CD4-positive, alpha-beta memory T cell (primary cell): ENCODE measurements at regions not wholly inside any gene's neighbourhood (a gene's known extent, or its start where the extent isn't known, plus 50 kb on each side); places are given as distances from the start of the nearest gene placed in this dataset.
"Not testable (repeated sequence)": the region's sequence is repeated elsewhere in the genome, so short reads cannot be mapped to it uniquely, and the experiment has no call there.

Experiments
- CTCF ChIA-PET: fragments of 350-600 bp; sonication (Branson Sonifier 250); formaldehyde crosslinking; loops from one replicate; lab custom pipeline; 2021; ENCODE audit warnings: inconsistent platforms; ENCODE audit not compliant: partially characterized antibody; lab: Charles Lee
- POLR2A ChIA-PET: fragments of 350-600 bp; sonication (Branson Sonifier 250); formaldehyde crosslinking; loops from one replicate; lab custom pipeline; 2021; ENCODE audit not compliant: partially characterized antibody; lab: Charles Lee
- DNase-seq, 5 donors: peaks; one replicate each; pipeline versions ENCODE4 v3.0.0 to v3.0.0-alpha.2; 2020 to 2022; ENCODE audit warnings: mixed read lengths in 1 of 5
- H3K27ac ChIP-seq: one replicate; pipeline ENCODE4 v1.7.0; 2013; ENCODE audit warnings: low read depth, low read length
- H3K27me3 ChIP-seq: 2 replicates; pipeline ENCODE4 v1.7.0; 2013; ENCODE audit warnings: mild to moderate bottlenecking, low read length, moderate library complexity; ENCODE audit not compliant: insufficient read depth
- H3K36me3 ChIP-seq: 2 replicates; pipeline ENCODE4 v1.7.0; 2013; ENCODE audit warnings: mild to moderate bottlenecking, low read length, moderate library complexity; ENCODE audit not compliant: insufficient read depth
- H3K4me1 ChIP-seq: 2 replicates; pipeline ENCODE4 v1.7.0; 2013; ENCODE audit warnings: mild to moderate bottlenecking, low read length, moderate library complexity; ENCODE audit not compliant: insufficient read depth
- H3K4me3 ChIP-seq, 2 donors: one replicate each; pipeline ENCODE4 v1.7.0; 2013; ENCODE audit warnings: low read length in 2 of 2, mild to moderate bottlenecking in 1 of 2
- H3K9me3 ChIP-seq, 2 donors: one replicate each; pipeline ENCODE4 v1.7.0; 2013; ENCODE audit warnings: low read length in 2 of 2, control low read depth in 1 of 2; ENCODE audit not compliant: control insufficient read depth in 1 of 2
- H3K27ac Mint-ChIP-seq, 7 donors: one replicate each; pipeline ENCODE4 v1.8.0; 2020 to 2021; ENCODE audit warnings: mixed read lengths in 7 of 7, mild to moderate bottlenecking in 6 of 7, inconsistent platforms in 3 of 7, moderate library complexity in 3 of 7
- H3K27me3 Mint-ChIP-seq, 2 donors: one replicate each; pipeline ENCODE4 v1.8.0; 2020 to 2021; ENCODE audit warnings: mixed read lengths in 2 of 2
- H3K36me3 Mint-ChIP-seq, 2 donors: one replicate each; pipeline ENCODE4 v1.8.0; 2020 to 2021; ENCODE audit warnings: mixed read lengths in 2 of 2, inconsistent platforms in 1 of 2, mild to moderate bottlenecking in 1 of 2
- H3K4me1 Mint-ChIP-seq, 4 donors: one replicate each; pipeline ENCODE4 v1.8.0; 2020 to 2021; ENCODE audit warnings: mixed read lengths in 4 of 4, mild to moderate bottlenecking in 1 of 4
- H3K4me3 Mint-ChIP-seq, 8 donors: one replicate each; pipeline ENCODE4 v1.8.0; 2020 to 2021; ENCODE audit warnings: mixed read lengths in 8 of 8, mild to moderate bottlenecking in 7 of 8, moderate library complexity in 6 of 8, inconsistent platforms in 3 of 8
- H3K9me3 Mint-ChIP-seq, 8 donors: one replicate each; pipeline ENCODE4 v1.8.0; 2020 to 2021; ENCODE audit warnings: mixed read lengths in 8 of 8, mild to moderate bottlenecking in 5 of 8, inconsistent platforms in 3 of 8, moderate library complexity in 1 of 8
- intact Hi-C: fragments of 100-400 bp; cut with micrococcal nuclease; formaldehyde crosslinking; loops from one replicate; pipeline ENCODE4 v1.15.1; 2023

DNA sequence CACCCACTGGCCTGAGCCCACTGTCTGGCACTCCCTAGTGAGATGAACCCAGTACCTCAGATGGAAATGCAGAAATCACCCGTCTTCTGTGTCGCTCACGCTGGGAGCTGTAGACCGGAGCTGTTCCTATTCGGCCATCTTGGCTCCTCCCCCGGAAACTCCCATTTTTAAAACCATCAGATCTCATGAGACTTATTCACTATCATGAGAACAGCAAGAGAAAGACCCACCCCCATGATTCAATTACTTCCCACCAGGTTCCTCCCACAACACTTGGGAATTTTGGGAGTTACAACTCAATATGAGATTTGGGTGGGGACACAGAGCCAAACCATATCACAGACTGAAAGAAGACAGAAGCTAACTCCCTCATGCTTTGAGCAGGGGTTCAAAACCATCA lies 134.5 kb downstream of the SLC39A8 start:
- DNase-seq, POLR2A ChIA-PET, H3K9me3 ChIP-seq, H3K4me3 Mint-ChIP-seq, H3K27ac Mint-ChIP-seq, H3K27me3 ChIP-seq, H3K4me1 Mint-ChIP-seq, intact Hi-C loops, H3K4me3 ChIP-seq, H3K36me3 ChIP-seq, H3K27me3 Mint-ChIP-seq, H3K36me3 Mint-ChIP-seq, CTCF ChIA-PET, H3K27ac ChIP-seq, H3K4me1 ChIP-seq, H3K9me3 Mint-ChIP-seq: not testable (repeated sequence)

DNA sequence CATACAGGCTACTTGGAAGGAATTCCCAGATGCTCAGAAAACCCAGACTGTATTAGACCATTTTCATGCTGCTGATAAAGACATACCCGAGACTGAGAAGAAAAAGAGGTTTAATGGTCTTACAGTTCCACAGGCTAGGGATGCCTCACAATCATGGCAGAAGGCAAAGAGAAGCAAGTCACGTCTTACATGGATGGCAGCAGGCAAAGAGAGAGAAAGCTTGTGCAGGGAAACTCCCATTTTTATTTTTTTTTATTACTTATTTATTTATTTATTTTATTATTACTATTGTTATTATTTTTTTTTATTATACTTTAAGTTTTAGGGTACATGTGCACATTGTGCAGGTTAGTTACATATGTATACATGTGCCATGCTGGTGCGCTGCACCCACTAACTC lies 140.6 kb downstream of the SLC39A8 start:
- H3K27ac ChIP-seq, CTCF ChIA-PET, H3K36me3 Mint-ChIP-seq, H3K36me3 ChIP-seq, H3K9me3 Mint-ChIP-seq, DNase-seq, H3K9me3 ChIP-seq, H3K27me3 Mint-ChIP-seq, H3K4me1 Mint-ChIP-seq, H3K4me3 ChIP-seq, intact Hi-C loops, H3K4me3 Mint-ChIP-seq, H3K27ac Mint-ChIP-seq, H3K27me3 ChIP-seq, POLR2A ChIA-PET, H3K4me1 ChIP-seq: not testable (repeated sequence)

DNA sequence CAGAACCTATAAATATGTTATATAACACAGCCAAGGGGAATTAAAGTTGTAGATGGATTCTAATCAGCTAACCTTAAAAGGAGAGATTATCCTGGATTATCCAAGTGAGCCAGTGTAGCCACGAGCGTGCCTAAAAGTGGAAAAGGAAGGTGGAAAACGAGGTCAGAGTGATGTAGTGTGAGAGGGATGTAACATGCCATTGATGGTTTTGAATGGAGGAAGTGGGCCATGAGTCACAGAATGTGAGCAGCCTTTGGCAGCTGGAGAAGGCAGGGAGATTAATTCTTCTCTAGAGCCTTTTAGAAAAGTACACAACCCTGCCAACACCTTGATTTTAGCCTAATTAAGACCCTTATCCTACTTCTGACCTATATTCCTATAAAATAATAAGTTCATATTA lies 149.1 kb downstream of the SLC39A8 start:
- CTCF ChIA-PET, result no interaction called here

DNA sequence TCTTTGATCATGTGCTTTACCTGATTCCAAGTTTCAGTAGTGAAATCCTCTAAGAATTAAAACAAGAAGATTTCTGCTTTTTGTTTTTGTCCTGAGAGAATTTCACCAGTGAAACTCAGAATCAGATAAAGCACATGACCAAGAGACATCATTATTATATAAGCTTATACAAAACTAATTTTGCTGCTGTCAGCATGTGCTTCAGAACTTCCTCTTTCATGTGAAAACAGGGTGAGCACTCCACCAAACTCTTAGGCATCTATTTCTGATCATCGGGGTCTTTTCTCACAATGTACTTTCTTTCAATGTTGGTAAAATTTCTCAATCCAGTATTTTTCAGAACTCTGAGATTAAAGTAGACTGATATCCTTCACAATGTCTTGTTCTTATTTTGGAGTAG lies 152.1 kb downstream of the SLC39A8 start:
- Histone ChIP-seq H3K4me3 (no peak overlapping the region), H3K27me3 (no peaks in the 10 kb centered on the region), H3K36me3 (no peaks in the 10 kb centered on the region), H3K27ac (no peak overlapping the region), H3K9me3 (no peaks in the 10 kb centered on the region), H3K4me1 (no peaks in the 10 kb centered on the region)
- intact Hi-C loops, result no loop called here
- CTCF ChIA-PET, result no interaction called here
- no peak overlapping the region for H3K4me3 Mint-ChIP-seq
- peaks cover 0 to 3% (median 0%) of the 10 kb centered on the region in 8 donors for H3K9me3 Mint-ChIP-seq
- POLR2A ChIA-PET, result no interaction called here
- peaks cover 0 to 4% (median under 1%) of the 10 kb centered on the region in 4 donors for H3K4me1 Mint-ChIP-seq
- no peaks in the 10 kb centered on the region for H3K36me3 Mint-ChIP-seq
- peaks cover 4 to 6% of the 10 kb centered on the region in 2 donors for H3K27me3 Mint-ChIP-seq
- DNase-seq, result no peak
- no peak overlapping the region for H3K27ac Mint-ChIP-seq

More for the DNA sequence above, 149.1 kb downstream of the SLC39A8 start:
- Histone ChIP-seq H3K9me3 (no peaks in the 10 kb centered on the region), H3K36me3 (no peaks in the 10 kb centered on the region), H3K27ac (no peak overlapping the region), H3K4me1 (no peaks in the 10 kb centered on the region), H3K4me3 (no peak overlapping the region), H3K27me3 (no peaks in the 10 kb centered on the region)
- Mint-ChIP-seq H3K27ac (no peak overlapping the region), H3K36me3 (no peaks in the 10 kb centered on the region), H3K4me1 (peaks cover 0 to 4% (median under 1%) of the 10 kb centered on the region in 4 donors), H3K27me3 (peaks cover 7 to 8% of the 10 kb centered on the region in 2 donors), H3K4me3 (no peak overlapping the region), H3K9me3 (peaks cover 0 to 3% (median 0%) of the 10 kb centered on the region in 8 donors)
- DNase-seq, result no peak
- POLR2A ChIA-PET, result no interaction called here
- intact Hi-C loops, result no loop called here

DNA sequence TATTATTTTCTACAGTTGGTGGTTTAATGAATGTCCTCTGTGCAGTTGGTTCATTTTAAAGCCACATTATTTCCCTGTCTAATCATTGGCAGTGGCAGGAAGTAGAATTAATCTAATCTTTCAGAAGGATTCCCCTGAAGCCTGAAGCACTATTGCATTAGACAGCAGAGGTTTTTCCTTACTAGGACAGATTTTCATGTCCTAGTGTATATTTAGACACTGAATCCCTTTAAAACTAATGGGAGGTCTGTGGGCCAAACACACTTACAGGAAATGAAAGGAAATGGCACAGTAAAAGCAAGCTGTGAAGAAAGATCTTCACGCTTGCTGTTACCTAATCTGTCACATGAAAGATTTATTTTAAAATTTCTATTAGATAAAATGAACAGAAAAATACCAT lies 165.2 kb downstream of the SLC39A8 start:
- H3K9me3 Mint-ChIP-seq, result peaks cover 0 to 3% (median 0%) of the 10 kb centered on the region in 8 donors
- DNase-seq, result no peak
- no peak overlapping the region for H3K27ac Mint-ChIP-seq
- H3K36me3 ChIP-seq, result no peaks in the 10 kb centered on the region
- no peaks in the 10 kb centered on the region for H3K27me3 Mint-ChIP-seq
- no peaks in the 10 kb centered on the region for H3K36me3 Mint-ChIP-seq
- H3K27ac ChIP-seq, result no peak overlapping the region
- H3K27me3 ChIP-seq, result no peaks in the 10 kb centered on the region
- no peak overlapping the region for H3K4me3 ChIP-seq
- ChIA-PET CTCF (no interaction called here), POLR2A (no interaction called here)
- H3K9me3 ChIP-seq, result no peaks in the 10 kb centered on the region
- H3K4me3 Mint-ChIP-seq, result no peak overlapping the region
- H3K4me1 Mint-ChIP-seq, result no peaks in the 10 kb centered on the region
- intact Hi-C loops, result no loop called here
- H3K4me1 ChIP-seq, result no peaks in the 10 kb centered on the region

DNA sequence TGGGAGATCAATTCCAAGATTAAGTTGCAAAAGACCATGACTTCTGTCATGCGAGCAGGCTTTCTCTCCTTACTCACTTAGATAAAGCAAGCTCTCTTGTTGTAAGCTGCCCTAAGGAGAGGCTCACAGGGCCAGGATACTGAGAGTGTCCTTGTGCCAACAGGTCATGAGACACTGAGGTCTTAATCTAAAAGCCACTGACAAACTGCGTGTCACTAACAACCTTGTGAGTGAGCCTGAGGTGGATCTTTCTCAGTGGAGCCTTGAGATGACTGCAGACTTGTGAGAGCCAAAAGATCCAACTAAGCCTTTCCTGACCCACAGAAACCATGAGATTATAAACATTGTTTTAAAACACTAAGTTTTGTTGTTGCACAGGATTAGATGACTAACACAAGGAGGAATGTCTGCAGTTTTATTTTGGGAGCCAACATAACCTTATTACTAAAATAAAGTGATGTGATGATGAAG lies 170.5 kb downstream of the SLC39A8 start:
- no peaks in the 10 kb centered on the region for H3K4me1 ChIP-seq
- no peaks in the 10 kb centered on the region for H3K27me3 ChIP-seq
- H3K27me3 Mint-ChIP-seq, result peaks cover 0 to 1% of the 10 kb centered on the region in 2 donors
- H3K27ac Mint-ChIP-seq, result no peak overlapping the region
- CTCF ChIA-PET, result no interaction called here
- no peak for DNase-seq
- POLR2A ChIA-PET, result no interaction called here
- no peaks in the 10 kb centered on the region for H3K36me3 Mint-ChIP-seq
- no peaks in the 10 kb centered on the region for H3K9me3 Mint-ChIP-seq
- H3K4me1 Mint-ChIP-seq, result no peaks in the 10 kb centered on the region
- no peak overlapping the region for H3K4me3 ChIP-seq
- no peaks in the 10 kb centered on the region for H3K9me3 ChIP-seq
- no peaks in the 10 kb centered on the region for H3K36me3 ChIP-seq
- intact Hi-C loops, result no loop called here
- no peak overlapping the region for H3K27ac ChIP-seq
- no peak overlapping the region for H3K4me3 Mint-ChIP-seq

DNA sequence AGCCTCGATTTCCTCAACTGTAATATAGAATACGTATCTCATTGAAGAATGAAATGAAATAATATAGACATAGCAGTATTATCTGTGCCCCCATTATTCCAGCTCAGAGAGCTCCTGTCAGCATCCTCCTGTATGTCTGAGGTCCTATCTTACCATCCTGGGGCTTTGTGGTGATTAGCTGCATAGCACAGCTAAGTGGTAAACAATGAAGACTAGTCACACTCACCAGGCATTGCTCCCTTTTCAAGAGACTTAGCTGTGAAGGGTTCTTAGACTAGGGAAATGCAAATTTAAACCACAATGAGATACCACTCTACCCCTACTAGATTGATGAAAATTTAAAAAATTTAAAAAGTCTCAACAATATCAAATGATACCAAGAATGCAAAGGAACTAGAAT lies 172.9 kb downstream of the SLC39A8 start:
- no peak overlapping the region for H3K27ac Mint-ChIP-seq
- no peak for DNase-seq
- no peaks in the 10 kb centered on the region for H3K4me1 Mint-ChIP-seq
- peaks cover 0 to 2% (median 0%) of the 10 kb centered on the region in 8 donors for H3K9me3 Mint-ChIP-seq
- no peaks in the 10 kb centered on the region for H3K36me3 Mint-ChIP-seq
- intact Hi-C loops, result no loop called here
- Histone ChIP-seq H3K9me3 (no peaks in the 10 kb centered on the region), H3K4me1 (no peaks in the 10 kb centered on the region), H3K27ac (no peak overlapping the region), H3K27me3 (no peaks in the 10 kb centered on the region), H3K4me3 (no peak overlapping the region), H3K36me3 (no peaks in the 10 kb centered on the region)
- ChIA-PET POLR2A (no interaction called here), CTCF (no interaction called here)
- no peak overlapping the region for H3K4me3 Mint-ChIP-seq
- H3K27me3 Mint-ChIP-seq, result peaks cover 0 to 1% of the 10 kb centered on the region in 2 donors

DNA sequence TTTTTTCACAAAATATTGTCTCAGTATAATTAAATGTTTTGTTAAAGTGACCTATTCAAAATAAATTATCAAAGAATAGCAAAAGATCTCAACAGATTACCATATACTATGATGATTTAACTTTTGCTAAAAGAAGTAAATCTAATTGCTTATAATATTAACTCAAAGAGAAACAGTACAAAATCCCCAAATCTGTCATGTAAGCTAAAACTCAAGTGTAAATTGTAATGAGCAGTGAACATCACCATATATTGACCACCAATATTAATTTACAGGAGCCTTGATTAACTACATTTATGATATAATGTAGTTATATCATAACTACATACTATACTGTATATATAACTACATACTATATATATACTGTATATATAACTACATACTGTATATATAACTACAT lies 174.4 kb downstream of the SLC39A8 start:
- CTCF ChIA-PET, result no interaction called here
- no peak overlapping the region for H3K4me3 Mint-ChIP-seq

More for the DNA sequence above, 174.4 kb downstream of the SLC39A8 start:
- no peak for DNase-seq
- Histone ChIP-seq H3K27me3 (no peaks in the 10 kb centered on the region), H3K4me1 (no peaks in the 10 kb centered on the region), H3K9me3 (no peaks in the 10 kb centered on the region), H3K4me3 (no peak overlapping the region), H3K36me3 (no peaks in the 10 kb centered on the region), H3K27ac (no peak overlapping the region)
- H3K9me3 Mint-ChIP-seq, result peaks cover 0 to 2% (median 0%) of the 10 kb centered on the region in 8 donors
- POLR2A ChIA-PET, result no interaction called here
- no peaks in the 10 kb centered on the region for H3K36me3 Mint-ChIP-seq
- H3K27me3 Mint-ChIP-seq, result peaks cover 0 to 1% of the 10 kb centered on the region in 2 donors
- H3K27ac Mint-ChIP-seq, result no peak overlapping the region
- H3K4me1 Mint-ChIP-seq, result no peaks in the 10 kb centered on the region
- intact Hi-C loops, result no loop called here
